Upper lobe of left lung (tissue), 4 donors: ENCODE measurements at regions not wholly inside any gene's neighbourhood (a gene's known extent, or its start where the extent isn't known, plus 50 kb on each side); places are given as distances from the start of the nearest gene placed in this dataset.

ENCODE experiments used
- POLR2A ChIP-seq, 4 donors: fragments of 450-650 bp; IDR thresholded peaks; one replicate each; pipeline ENCODE4 v1.5.1; 2016 to 2017; ENCODE audit warnings: antibody characterized with exemption in 4 of 4, mild to moderate bottlenecking in 2 of 4
- POLR2AphosphoS5 ChIP-seq, 2 donors: sonication (generic); formaldehyde crosslinking; IDR thresholded peaks; one replicate each; pipeline ENCODE4 v1.5.1; 2017; ENCODE audit warnings: antibody characterized with exemption in 2 of 2
- TF ChIP-seq, protein P1 (sequence below), 6 experiments: fragments of 450-650 bp in 4 of 6; fragments of 200-600 bp in 2 of 6; sonication (generic) in 2 of 6; IDR thresholded peaks; one replicate each; pipeline ENCODE4 v1.5.1; 2016 to 2019; ENCODE audit warnings: antibody characterized with exemption in 6 of 6

DNA sequence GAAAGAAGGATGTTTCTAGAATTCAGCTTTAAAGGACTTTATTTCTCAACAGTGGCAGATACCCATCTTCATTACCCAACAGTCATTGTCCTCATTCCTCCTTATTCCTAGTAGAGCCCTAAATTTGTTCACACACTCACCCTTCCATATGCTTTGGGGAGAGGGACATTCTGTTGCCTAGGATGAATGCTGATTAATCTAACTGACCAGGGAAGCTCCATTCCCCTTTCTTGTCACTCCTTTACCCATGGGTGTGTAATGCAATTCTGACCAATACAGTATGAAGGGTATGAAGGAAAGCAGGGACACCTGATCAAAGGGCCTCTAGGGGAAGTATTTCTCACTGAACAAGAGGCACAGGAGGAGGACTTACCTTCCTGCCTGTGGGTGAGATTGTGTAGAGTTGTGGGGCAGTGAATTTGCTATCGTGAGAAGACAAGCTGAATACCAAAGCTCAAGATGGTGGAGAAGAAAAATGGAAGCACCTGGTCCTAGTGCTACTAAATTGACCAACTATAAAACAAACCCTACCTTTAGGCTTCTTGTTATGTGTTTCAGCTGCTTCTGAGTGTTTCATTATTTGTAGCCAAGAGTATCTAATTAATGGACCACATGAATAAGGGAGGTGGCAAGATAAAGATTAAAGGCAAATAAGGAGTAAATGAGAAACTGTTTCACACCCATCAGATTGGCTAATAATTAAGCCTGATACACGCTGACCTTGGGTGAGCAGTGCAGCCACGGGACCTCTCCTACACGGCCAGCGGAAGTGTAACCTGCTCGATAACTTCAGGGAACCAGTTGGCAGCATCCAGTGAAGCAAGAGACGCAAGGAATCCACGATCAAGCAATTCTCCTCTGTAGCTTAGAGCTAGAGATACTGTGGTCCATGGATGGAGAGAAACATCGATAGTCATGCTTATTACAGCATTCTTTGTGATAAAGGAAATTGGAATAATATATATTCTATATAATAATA lies 202.3 kb downstream of the MYCN start:
- no peak for TF ChIP-seq POLR2A (IDR thresholded peaks at IDR 0.05)
- TF ChIP-seq, protein P1, sequence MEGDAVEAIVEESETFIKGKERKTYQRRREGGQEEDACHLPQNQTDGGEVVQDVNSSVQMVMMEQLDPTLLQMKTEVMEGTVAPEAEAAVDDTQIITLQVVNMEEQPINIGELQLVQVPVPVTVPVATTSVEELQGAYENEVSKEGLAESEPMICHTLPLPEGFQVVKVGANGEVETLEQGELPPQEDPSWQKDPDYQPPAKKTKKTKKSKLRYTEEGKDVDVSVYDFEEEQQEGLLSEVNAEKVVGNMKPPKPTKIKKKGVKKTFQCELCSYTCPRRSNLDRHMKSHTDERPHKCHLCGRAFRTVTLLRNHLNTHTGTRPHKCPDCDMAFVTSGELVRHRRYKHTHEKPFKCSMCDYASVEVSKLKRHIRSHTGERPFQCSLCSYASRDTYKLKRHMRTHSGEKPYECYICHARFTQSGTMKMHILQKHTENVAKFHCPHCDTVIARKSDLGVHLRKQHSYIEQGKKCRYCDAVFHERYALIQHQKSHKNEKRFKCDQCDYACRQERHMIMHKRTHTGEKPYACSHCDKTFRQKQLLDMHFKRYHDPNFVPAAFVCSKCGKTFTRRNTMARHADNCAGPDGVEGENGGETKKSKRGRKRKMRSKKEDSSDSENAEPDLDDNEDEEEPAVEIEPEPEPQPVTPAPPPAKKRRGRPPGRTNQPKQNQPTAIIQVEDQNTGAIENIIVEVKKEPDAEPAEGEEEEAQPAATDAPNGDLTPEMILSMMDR (IDR thresholded peaks at IDR 0.05): no peak
- no peak for TF ChIP-seq POLR2AphosphoS5 (IDR thresholded peaks at IDR 0.05)
